ENCODE measurements at regions not wholly inside any gene's neighbourhood (a gene's known extent, or its start where the extent isn't known, plus 50 kb on each side); places are given as distances from the start of the nearest gene placed in this dataset.

DNA sequence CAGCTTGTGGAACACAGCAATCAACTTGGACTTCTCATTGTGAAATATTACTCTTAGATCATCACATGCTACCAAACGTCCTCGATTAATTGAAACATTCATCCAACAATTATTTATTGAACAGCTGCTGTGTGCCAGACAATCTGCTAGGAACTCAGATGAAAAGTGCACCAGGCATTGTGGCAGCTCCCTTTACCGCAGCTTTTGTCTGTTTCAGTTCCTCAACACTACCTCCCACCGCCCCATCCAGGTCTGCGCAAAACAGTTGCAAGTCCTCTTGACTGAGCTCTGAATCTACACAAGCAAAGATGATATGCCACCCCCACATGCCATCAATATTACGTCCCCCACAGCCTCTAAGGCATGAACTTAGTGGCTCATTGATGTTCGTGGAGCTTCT lies 1094.4 kb upstream of the MAP3K7 start:
- TF ChIP-seq, protein P1, sequence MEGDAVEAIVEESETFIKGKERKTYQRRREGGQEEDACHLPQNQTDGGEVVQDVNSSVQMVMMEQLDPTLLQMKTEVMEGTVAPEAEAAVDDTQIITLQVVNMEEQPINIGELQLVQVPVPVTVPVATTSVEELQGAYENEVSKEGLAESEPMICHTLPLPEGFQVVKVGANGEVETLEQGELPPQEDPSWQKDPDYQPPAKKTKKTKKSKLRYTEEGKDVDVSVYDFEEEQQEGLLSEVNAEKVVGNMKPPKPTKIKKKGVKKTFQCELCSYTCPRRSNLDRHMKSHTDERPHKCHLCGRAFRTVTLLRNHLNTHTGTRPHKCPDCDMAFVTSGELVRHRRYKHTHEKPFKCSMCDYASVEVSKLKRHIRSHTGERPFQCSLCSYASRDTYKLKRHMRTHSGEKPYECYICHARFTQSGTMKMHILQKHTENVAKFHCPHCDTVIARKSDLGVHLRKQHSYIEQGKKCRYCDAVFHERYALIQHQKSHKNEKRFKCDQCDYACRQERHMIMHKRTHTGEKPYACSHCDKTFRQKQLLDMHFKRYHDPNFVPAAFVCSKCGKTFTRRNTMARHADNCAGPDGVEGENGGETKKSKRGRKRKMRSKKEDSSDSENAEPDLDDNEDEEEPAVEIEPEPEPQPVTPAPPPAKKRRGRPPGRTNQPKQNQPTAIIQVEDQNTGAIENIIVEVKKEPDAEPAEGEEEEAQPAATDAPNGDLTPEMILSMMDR (IDR thresholded peaks at IDR 0.05; ENCODE audit: low read depth, low read length), result no peak
- TF ChIP-seq POLR2A (IDR thresholded peaks at IDR 0.05; ENCODE audit: extremely low read depth, insufficient read length), result no peak
- TF ChIP-seq, protein P2, sequence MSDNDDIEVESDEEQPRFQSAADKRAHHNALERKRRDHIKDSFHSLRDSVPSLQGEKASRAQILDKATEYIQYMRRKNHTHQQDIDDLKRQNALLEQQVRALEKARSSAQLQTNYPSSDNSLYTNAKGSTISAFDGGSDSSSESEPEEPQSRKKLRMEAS (IDR thresholded peaks at IDR 0.05; ENCODE audit: low read depth, low read length), result no peak
